GM23338 (cell line): ENCODE measurements at regions not wholly inside any gene's neighbourhood (a gene's known extent, or its start where the extent isn't known, plus 50 kb on each side); places are given as distances from the start of the nearest gene placed in this dataset.
A peak's percentile ranks its signal among the peaks of the same experiment; 100 is the strongest.

ENCODE experiments used
- ATAC-seq: fragments of 200-7000 bp; cut with Tn5 transposase; 3 replicates; pipeline ENCODE4 v1.9.1; 2020
- DNase-seq: peaks from one replicate; pipeline ENCODE4 v3.0.0-alpha.2; 2015; ENCODE audit warnings: low spot score
- H2AFZ ChIP-seq: fragments of 200-600 bp; sonication (generic); 2 replicates; pipeline ENCODE4 v1.8.0; 2016; ENCODE audit warnings: antibody characterized with exemption, mild to moderate bottlenecking, moderate library complexity
- H3F3A ChIP-seq: fragments of 200-600 bp; sonication (generic); replicated peaks from 2 replicates; pipeline ENCODE4 v1.8.0; 2017; ENCODE audit warnings: antibody characterized with exemption, mixed run types, low read depth
- H3K27ac ChIP-seq: fragments of 200-600 bp; sonication (generic); 2 replicates; pipeline ENCODE4 v1.6.1; 2016; ENCODE audit warnings: low read depth
- H3K27me3 ChIP-seq: fragments of 200-600 bp; sonication (generic); 2 replicates; pipeline ENCODE4 v1.8.0; 2016; ENCODE audit warnings: mild to moderate bottlenecking, mixed run types, moderate library complexity; ENCODE audit not compliant: insufficient read depth
- H3K36me3 ChIP-seq: fragments of 200-600 bp; sonication (generic); 2 replicates; pipeline ENCODE4 v1.8.0; 2016; ENCODE audit warnings: mild to moderate bottlenecking; ENCODE audit not compliant: insufficient read depth
- H3K4me1 ChIP-seq: fragments of 200-600 bp; sonication (generic); 2 replicates; pipeline ENCODE4 v1.8.0; 2016; ENCODE audit warnings: mild to moderate bottlenecking, moderate library complexity; ENCODE audit not compliant: insufficient read depth
- H3K4me2 ChIP-seq: fragments of 200-600 bp; sonication (generic); 2 replicates; pipeline ENCODE4 v1.7.1; 2017; ENCODE audit warnings: mixed run types
- H3K4me3 ChIP-seq: fragments of 200-600 bp; sonication (generic); 2 replicates; pipeline ENCODE4 v1.6.1; 2016; ENCODE audit warnings: mixed run types
- H3K79me2 ChIP-seq: fragments of 200-600 bp; sonication (generic); replicated peaks from 2 replicates; pipeline ENCODE4 v1.8.0; 2017; ENCODE audit warnings: mild to moderate bottlenecking; ENCODE audit not compliant: insufficient read depth
- H3K9me2 ChIP-seq: fragments of 200-600 bp; sonication (generic); 2 replicates; pipeline ENCODE4 v1.8.0; 2017; ENCODE audit not compliant: insufficient read depth
- H4K20me1 ChIP-seq: fragments of 200-600 bp; sonication (generic); replicated peaks from 2 replicates; pipeline ENCODE4 v1.8.0; 2017; ENCODE audit warnings: mild to moderate bottlenecking; ENCODE audit not compliant: insufficient read depth
- H3K27ac Mint-ChIP-seq: 2 replicates; pipeline ENCODE4 v1.8.0; 2020; ENCODE audit warnings: inconsistent platforms, mild to moderate bottlenecking, moderate library complexity, mixed read lengths
- H3K27me3 Mint-ChIP-seq: 3 replicates; pipeline ENCODE4 v1.8.0; 2022; ENCODE audit warnings: low read depth, mild to moderate bottlenecking, moderate library complexity, mixed read lengths, inconsistent platforms; ENCODE audit not compliant: insufficient read depth, poor library complexity
- H3K36me3 Mint-ChIP-seq: 3 replicates; pipeline ENCODE4 v1.8.0; 2021; ENCODE audit warnings: low read depth, mild to moderate bottlenecking, inconsistent platforms, moderate library complexity, mixed read lengths
- H3K4me1 Mint-ChIP-seq: 3 replicates; pipeline ENCODE4 v1.8.0; 2020; ENCODE audit warnings: mild to moderate bottlenecking, inconsistent platforms, mixed read lengths
- H3K4me3 Mint-ChIP-seq: 3 replicates; pipeline ENCODE4 v1.8.0; 2021; ENCODE audit warnings: moderate library complexity, mild to moderate bottlenecking, inconsistent platforms, mixed read lengths
- H3K9me3 Mint-ChIP-seq: 3 replicates; pipeline ENCODE4 v1.8.0; 2020; ENCODE audit warnings: moderate library complexity, mild to moderate bottlenecking, inconsistent platforms, mixed read lengths
- EZH2phosphoT487 ChIP-seq: fragments of 200-600 bp; sonication (generic); IDR thresholded peaks from one replicate; pipeline ENCODE4 v1.8.1; 2018; ENCODE audit warnings: antibody characterized with exemption; ENCODE audit not compliant: unreplicated experiment
- JUNB ChIP-seq: IDR thresholded peaks from one replicate; pipeline ENCODE4 v1.6.1; 2016; ENCODE audit warnings: antibody characterized with exemption; ENCODE audit not compliant: unreplicated experiment
- NANOG ChIP-seq: IDR thresholded peaks from 2 replicates; pipeline ENCODE4 v1.6.1; 2016; ENCODE audit warnings: antibody characterized with exemption, borderline replicate concordance
- POLR2AphosphoS5 ChIP-seq: IDR thresholded peaks from 2 replicates; pipeline ENCODE4 v1.6.1; 2016; ENCODE audit warnings: antibody characterized with exemption, low read depth
- STAT1 ChIP-seq: IDR thresholded peaks from one replicate; pipeline ENCODE4 v1.6.1; 2016; ENCODE audit warnings: antibody characterized with exemption; ENCODE audit not compliant: unreplicated experiment
- ZNF331 ChIP-seq: fragments of 250-450 bp; sonication (Bioruptor Pico); IDR thresholded peaks from 2 replicates; pipeline ENCODE4 v1.5.0; 2020; ENCODE audit warnings: low read depth, mild to moderate bottlenecking, moderate library complexity
- TF ChIP-seq, protein P1 (sequence below): IDR thresholded peaks from one replicate; pipeline ENCODE4 v1.6.1; 2018; ENCODE audit warnings: antibody characterized with exemption; ENCODE audit not compliant: unreplicated experiment
- TF ChIP-seq, protein P2 (sequence below): fragments of 250-450 bp; sonication (Bioruptor Pico); IDR thresholded peaks from 2 replicates; pipeline ENCODE4 v1.5.0; 2020; ENCODE audit warnings: mild to moderate bottlenecking, moderate library complexity

DNA sequence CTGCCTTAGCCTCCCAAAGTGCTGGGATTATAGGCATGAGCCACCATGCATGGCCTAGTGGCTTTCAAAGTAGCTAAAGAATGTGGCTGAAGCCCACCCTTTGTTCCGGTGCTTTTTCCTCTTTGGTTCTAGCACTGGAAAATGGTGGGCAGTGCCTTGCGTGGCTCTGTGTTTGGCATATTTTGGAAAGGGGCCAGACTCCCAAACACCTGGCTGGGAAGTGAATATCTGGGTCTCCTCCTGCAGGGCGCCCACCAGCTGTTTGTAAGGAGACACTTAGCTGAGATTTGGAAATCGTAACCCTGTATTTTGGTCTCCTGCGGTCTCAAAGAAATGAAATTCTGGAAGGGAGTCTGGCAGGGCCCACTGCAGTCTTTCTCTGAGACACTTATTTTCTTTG is 336.4 kb downstream of the IL20RB start:
- Histone ChIP-seq H3K9me2 (peaks cover 8% of the 10 kb centered on the region; the same call in 1 of the 2 replicates), H3K4me3 (no peak overlapping the region), H3K4me1 (peaks cover 27% of the 10 kb centered on the region), H3K27me3 (no peaks in the 10 kb centered on the region), H3K27ac (no peak overlapping the region), H3F3A (no peaks in the 10 kb centered on the region), H3K79me2 (no peaks in the 10 kb centered on the region), H2AFZ (peak overlapping the region; percentile 8; the same call in 1 of the 2 replicates), H4K20me1 (no peaks in the 10 kb centered on the region; the same call in 1 of the 2 replicates), H3K4me2 (peak overlapping the region; percentile 51; the same call in 1 of the 2 replicates), H3K36me3 (no peaks in the 10 kb centered on the region; the same call in 1 of the 2 replicates)
- H3K4me1 Mint-ChIP-seq: peaks cover 27% of the 10 kb centered on the region
- H3K27ac Mint-ChIP-seq: no peak overlapping the region
- no peaks in the 10 kb centered on the region for H3K27me3 Mint-ChIP-seq
- no peaks in the 10 kb centered on the region for H3K9me3 Mint-ChIP-seq
- TF ChIP-seq ZNF331 (CRISPR knock-in tag): no peak
- TF ChIP-seq POLR2AphosphoS5: no peak
- no peak for TF ChIP-seq STAT1
- TF ChIP-seq, protein P1, sequence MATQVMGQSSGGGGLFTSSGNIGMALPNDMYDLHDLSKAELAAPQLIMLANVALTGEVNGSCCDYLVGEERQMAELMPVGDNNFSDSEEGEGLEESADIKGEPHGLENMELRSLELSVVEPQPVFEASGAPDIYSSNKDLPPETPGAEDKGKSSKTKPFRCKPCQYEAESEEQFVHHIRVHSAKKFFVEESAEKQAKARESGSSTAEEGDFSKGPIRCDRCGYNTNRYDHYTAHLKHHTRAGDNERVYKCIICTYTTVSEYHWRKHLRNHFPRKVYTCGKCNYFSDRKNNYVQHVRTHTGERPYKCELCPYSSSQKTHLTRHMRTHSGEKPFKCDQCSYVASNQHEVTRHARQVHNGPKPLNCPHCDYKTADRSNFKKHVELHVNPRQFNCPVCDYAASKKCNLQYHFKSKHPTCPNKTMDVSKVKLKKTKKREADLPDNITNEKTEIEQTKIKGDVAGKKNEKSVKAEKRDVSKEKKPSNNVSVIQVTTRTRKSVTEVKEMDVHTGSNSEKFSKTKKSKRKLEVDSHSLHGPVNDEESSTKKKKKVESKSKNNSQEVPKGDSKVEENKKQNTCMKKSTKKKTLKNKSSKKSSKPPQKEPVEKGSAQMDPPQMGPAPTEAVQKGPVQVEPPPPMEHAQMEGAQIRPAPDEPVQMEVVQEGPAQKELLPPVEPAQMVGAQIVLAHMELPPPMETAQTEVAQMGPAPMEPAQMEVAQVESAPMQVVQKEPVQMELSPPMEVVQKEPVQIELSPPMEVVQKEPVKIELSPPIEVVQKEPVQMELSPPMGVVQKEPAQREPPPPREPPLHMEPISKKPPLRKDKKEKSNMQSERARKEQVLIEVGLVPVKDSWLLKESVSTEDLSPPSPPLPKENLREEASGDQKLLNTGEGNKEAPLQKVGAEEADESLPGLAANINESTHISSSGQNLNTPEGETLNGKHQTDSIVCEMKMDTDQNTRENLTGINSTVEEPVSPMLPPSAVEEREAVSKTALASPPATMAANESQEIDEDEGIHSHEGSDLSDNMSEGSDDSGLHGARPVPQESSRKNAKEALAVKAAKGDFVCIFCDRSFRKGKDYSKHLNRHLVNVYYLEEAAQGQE: no peak
- no peak for TF ChIP-seq JUNB
- TF ChIP-seq EZH2phosphoT487: no peak
- TF ChIP-seq NANOG: no peak
- ATAC-seq (peak; percentile 53), DNase-seq (peak; percentile 12)
- H3K36me3 Mint-ChIP-seq: no peaks in the 10 kb centered on the region
- no peak overlapping the region for H3K4me3 Mint-ChIP-seq

DNA sequence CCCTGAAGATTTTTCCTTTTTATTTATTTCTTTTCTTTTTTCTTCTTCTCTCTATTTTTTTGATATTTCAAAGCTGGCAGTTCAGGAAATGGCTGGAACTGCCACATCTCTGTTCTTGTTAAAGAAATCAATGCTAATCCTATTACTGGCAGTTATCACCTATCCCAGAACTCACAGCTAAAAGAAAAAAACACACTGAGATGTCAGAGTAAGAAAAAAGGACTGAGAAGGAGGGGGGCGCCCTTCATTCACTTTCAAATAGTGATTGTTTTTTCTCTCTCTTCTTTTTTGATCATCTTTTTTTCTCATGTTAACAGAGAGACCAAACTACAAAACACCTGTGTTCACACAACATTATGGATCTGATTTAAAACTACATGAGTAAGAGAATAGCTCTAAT is 337.1 kb downstream of the IL20RB start:
- Histone ChIP-seq H2AFZ (no peak overlapping the region), H3K9me2 (0 out of 2 replicates have a peak, but pooled peaks cover 3% of the 10 kb centered on the region), H3K4me3 (no peak overlapping the region), H3K36me3 (no peaks in the 10 kb centered on the region; the same call in 1 of the 2 replicates), H3K4me1 (peaks cover 27% of the 10 kb centered on the region), H3F3A (no peaks in the 10 kb centered on the region), H3K79me2 (no peaks in the 10 kb centered on the region), H3K27ac (no peak overlapping the region), H3K27me3 (no peaks in the 10 kb centered on the region), H3K4me2 (peak overlapping the region; percentile 51), H4K20me1 (no peaks in the 10 kb centered on the region; the same call in 1 of the 2 replicates)
- no peaks in the 10 kb centered on the region for H3K9me3 Mint-ChIP-seq
- no peaks in the 10 kb centered on the region for H3K27me3 Mint-ChIP-seq
- peak; percentile 20 for DNase-seq
- no peak overlapping the region for H3K27ac Mint-ChIP-seq
- H3K4me1 Mint-ChIP-seq: peaks cover 27% of the 10 kb centered on the region
- H3K4me3 Mint-ChIP-seq: no peak overlapping the region
- no peaks in the 10 kb centered on the region for H3K36me3 Mint-ChIP-seq
- ATAC-seq: peak; percentile 62
- TF ChIP-seq, protein P2, sequence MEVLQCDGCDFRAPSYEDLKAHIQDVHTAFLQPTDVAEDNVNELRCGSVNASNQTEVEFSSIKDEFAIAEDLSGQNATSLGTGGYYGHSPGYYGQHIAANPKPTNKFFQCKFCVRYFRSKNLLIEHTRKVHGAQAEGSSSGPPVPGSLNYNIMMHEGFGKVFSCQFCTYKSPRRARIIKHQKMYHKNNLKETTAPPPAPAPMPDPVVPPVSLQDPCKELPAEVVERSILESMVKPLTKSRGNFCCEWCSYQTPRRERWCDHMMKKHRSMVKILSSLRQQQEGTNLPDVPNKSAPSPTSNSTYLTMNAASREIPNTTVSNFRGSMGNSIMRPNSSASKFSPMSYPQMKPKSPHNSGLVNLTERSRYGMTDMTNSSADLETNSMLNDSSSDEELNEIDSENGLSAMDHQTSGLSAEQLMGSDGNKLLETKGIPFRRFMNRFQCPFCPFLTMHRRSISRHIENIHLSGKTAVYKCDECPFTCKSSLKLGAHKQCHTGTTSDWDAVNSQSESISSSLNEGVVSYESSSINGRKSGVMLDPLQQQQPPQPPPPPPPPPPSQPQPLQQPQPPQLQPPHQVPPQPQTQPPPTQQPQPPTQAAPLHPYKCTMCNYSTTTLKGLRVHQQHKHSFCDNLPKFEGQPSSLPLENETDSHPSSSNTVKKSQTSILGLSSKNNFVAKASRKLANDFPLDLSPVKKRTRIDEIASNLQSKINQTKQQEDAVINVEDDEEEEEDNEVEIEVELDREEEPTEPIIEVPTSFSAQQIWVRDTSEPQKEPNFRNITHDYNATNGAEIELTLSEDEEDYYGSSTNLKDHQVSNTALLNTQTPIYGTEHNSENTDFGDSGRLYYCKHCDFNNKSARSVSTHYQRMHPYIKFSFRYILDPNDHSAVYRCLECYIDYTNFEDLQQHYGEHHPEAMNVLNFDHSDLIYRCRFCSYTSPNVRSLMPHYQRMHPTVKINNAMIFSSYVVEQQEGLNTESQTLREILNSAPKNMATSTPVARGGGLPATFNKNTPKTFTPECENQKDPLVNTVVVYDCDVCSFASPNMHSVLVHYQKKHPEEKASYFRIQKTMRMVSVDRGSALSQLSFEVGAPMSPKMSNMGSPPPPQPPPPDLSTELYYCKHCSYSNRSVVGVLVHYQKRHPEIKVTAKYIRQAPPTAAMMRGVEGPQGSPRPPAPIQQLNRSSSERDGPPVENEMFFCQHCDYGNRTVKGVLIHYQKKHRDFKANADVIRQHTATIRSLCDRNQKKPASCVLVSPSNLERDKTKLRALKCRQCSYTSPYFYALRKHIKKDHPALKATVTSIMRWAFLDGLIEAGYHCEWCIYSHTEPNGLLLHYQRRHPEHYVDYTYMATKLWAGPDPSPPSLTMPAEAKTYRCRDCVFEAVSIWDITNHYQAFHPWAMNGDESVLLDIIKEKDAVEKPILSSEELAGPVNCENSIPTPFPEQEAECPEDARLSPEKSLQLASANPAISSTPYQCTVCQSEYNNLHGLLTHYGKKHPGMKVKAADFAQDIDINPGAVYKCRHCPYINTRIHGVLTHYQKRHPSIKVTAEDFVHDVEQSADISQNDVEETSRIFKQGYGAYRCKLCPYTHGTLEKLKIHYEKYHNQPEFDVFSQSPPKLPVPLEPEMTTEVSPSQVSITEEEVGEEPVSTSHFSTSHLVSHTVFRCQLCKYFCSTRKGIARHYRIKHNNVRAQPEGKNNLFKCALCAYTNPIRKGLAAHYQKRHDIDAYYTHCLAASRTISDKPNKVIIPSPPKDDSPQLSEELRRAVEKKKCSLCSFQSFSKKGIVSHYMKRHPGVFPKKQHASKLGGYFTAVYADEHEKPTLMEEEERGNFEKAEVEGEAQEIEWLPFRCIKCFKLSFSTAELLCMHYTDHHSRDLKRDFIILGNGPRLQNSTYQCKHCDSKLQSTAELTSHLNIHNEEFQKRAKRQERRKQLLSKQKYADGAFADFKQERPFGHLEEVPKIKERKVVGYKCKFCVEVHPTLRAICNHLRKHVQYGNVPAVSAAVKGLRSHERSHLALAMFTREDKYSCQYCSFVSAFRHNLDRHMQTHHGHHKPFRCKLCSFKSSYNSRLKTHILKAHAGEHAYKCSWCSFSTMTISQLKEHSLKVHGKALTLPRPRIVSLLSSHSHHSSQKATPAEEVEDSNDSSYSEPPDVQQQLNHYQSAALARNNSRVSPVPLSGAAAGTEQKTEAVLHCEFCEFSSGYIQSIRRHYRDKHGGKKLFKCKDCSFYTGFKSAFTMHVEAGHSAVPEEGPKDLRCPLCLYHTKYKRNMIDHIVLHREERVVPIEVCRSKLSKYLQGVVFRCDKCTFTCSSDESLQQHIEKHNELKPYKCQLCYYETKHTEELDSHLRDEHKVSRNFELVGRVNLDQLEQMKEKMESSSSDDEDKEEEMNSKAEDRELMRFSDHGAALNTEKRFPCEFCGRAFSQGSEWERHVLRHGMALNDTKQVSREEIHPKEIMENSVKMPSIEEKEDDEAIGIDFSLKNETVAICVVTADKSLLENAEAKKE (CRISPR knock-in tag): no peak
- TF ChIP-seq, protein P1: no peak
- TF ChIP-seq JUNB (no peak), ZNF331 (CRISPR knock-in tag) (no peak)
